Tibial nerve (tissue), 4 donors: ENCODE measurements at regions not wholly inside any gene's neighbourhood (a gene's known extent, or its start where the extent isn't known, plus 50 kb on each side); places are given as distances from the start of the nearest gene placed in this dataset.

Experiments used
- CTCF ChIP-seq, 5 experiments: fragments of 200-600 bp in 3 of 5; fragments of 450-650 bp in 2 of 5; sonication (generic) in 3 of 5; IDR thresholded peaks; one replicate each; pipeline ENCODE4 v1.5.1; 2016 to 2019; ENCODE audit warnings: antibody characterized with exemption in 5 of 5, mild to moderate bottlenecking in 3 of 5, moderate library complexity in 2 of 5
- EP300 ChIP-seq, 2 donors: sonication (generic); formaldehyde crosslinking; IDR thresholded peaks; one replicate each; pipeline ENCODE4 v1.6.1; 2017; ENCODE audit warnings: antibody characterized with exemption in 2 of 2, mild to moderate bottlenecking in 1 of 2
- POLR2A ChIP-seq, 2 donors: fragments of 450-650 bp; IDR thresholded peaks; one replicate each; pipeline ENCODE4 v1.6.1; 2017; ENCODE audit warnings: antibody characterized with exemption in 2 of 2, mild to moderate bottlenecking in 2 of 2, moderate library complexity in 2 of 2

GRCh38 chr6:144697369-144697760 is 412.2 kb downstream of the UTRN start:
- TF ChIP-seq CTCF (IDR thresholded peaks at IDR 0.05): no peak
- no peak for TF ChIP-seq POLR2A (IDR thresholded peaks at IDR 0.05)
- no peak for TF ChIP-seq EP300 (IDR thresholded peaks at IDR 0.05)
